Gastrocnemius medialis (tissue), 4 donors: ENCODE measurements at regions not wholly inside any gene's neighbourhood (a gene's known extent, or its start where the extent isn't known, plus 50 kb on each side); places are given as distances from the start of the nearest gene placed in this dataset.

Experiments
- CTCF ChIP-seq, 5 experiments: fragments of 450-650 bp in 3 of 5; fragments of 200-600 bp in 2 of 5; sonication (generic) in 2 of 5; IDR thresholded peaks in 4 of 5; conservative IDR thresholded peaks in 1 of 5; 1 replicate in 4 of 5; 2 replicates in 1 of 5; pipeline ENCODE4 v1.5.1; 2016 to 2019; ENCODE audit warnings: antibody characterized with exemption in 5 of 5, mild to moderate bottlenecking in 3 of 5, moderate library complexity in 3 of 5
- POLR2A ChIP-seq, 2 donors: fragments of 450-650 bp; IDR thresholded peaks; one replicate each; pipeline ENCODE4 v1.6.1; 2017; ENCODE audit warnings: antibody characterized with exemption in 2 of 2, mild to moderate bottlenecking in 2 of 2, moderate library complexity in 2 of 2

GRCh38 chr12:27191531-27191930 is 52.6 kb upstream of the STK38L start:
- TF ChIP-seq CTCF (IDR thresholded peaks at IDR 0.05 in 4 of 5, conservative IDR thresholded peaks at IDR 0.05 in 1 of 5), result no peak
- no peak for TF ChIP-seq POLR2A (IDR thresholded peaks at IDR 0.05)
